Activated CD4-positive, alpha-beta T cell treated with anti-CD3 and anti-CD28 coated beads, Interleukin-2, amount 50 U/mL, for 1 hour (primary cell): ENCODE measurements at regions not wholly inside any gene's neighbourhood (a gene's known extent, or its start where the extent isn't known, plus 50 kb on each side); places are given as distances from the start of the nearest gene placed in this dataset.

ENCODE experiments used
- DNase-seq: peaks from one replicate; pipeline ENCODE4 v3.0.0-alpha.2; 2020

GRCh38 chr1:58367217-58367616 lies 179.3 kb downstream of the OMA1 start:
- DNase-seq: no peak

GRCh38 chr1:58365328-58365727 lies 181.2 kb downstream of the OMA1 start:
- no peak for DNase-seq

- no peak for DNase-seq
These were observed 182.9 kb downstream of the OMA1 start for GRCh38 chr1:58363585-58363984.

- DNase-seq: no peak
These were observed 185.4 kb downstream of the OMA1 start for GRCh38 chr1:58361134-58361533.

GRCh38 chr1:58358346-58358745 lies 188.2 kb downstream of the OMA1 start:
- DNase-seq: no peak

- DNase-seq: no peak
These were observed 190.1 kb downstream of the OMA1 start for GRCh38 chr1:58356402-58356801.

- no peak for DNase-seq
These were observed 193.4 kb downstream of the OMA1 start for GRCh38 chr1:58353168-58353567.

- DNase-seq: no peak
These were observed 193.9 kb downstream of the OMA1 start for GRCh38 chr1:58352476-58353092.

GRCh38 chr1:58346036-58346355 lies 200.5 kb downstream of the OMA1 start:
- no peak for DNase-seq

- no peak for DNase-seq
These were observed 201.1 kb downstream of the OMA1 start for GRCh38 chr1:58345215-58346035.

GRCh38 chr1:58340185-58340584 lies 206.3 kb downstream of the OMA1 start:
- DNase-seq: no peak

GRCh38 chr1:58338081-58338480 lies 208.4 kb downstream of the OMA1 start:
- no peak for DNase-seq

GRCh38 chr1:58333511-58333910 lies 213.0 kb downstream of the OMA1 start:
- DNase-seq: no peak

- DNase-seq: no peak
These were observed 215.4 kb downstream of the OMA1 start for GRCh38 chr1:58331156-58331555.

- DNase-seq: no peak
These were observed 220.7 kb downstream of the OMA1 start for GRCh38 chr1:58325866-58326265.

GRCh38 chr1:58324558-58324957 lies 222.0 kb downstream of the OMA1 start:
- DNase-seq: no peak

- no peak for DNase-seq
These were observed 228.1 kb downstream of the OMA1 start for GRCh38 chr1:58318157-58319005.

- DNase-seq: no peak
These were observed 228.8 kb downstream of the OMA1 start for GRCh38 chr1:58317694-58318093.

GRCh38 chr1:58317086-58317485 lies 229.4 kb downstream of the OMA1 start:
- DNase-seq: no peak

GRCh38 chr1:58316141-58316540 lies 230.4 kb downstream of the OMA1 start:
- no peak for DNase-seq

- DNase-seq: no peak
These were observed 233.5 kb downstream of the OMA1 start for GRCh38 chr1:58312971-58313563.

GRCh38 chr1:58312461-58312860 lies 234.1 kb downstream of the OMA1 start:
- no peak for DNase-seq

- no peak for DNase-seq
These were observed 235.6 kb downstream of the OMA1 start for GRCh38 chr1:58310881-58311280.
